Keratinocyte (primary cell): ENCODE measurements at regions not wholly inside any gene's neighbourhood (a gene's known extent, or its start where the extent isn't known, plus 50 kb on each side); places are given as distances from the start of the nearest gene placed in this dataset.

ENCODE experiments used
- DNase-seq: peaks from one replicate; pipeline ENCODE4 v3.0.0-alpha.2; 2011; ENCODE audit warnings: low read depth, missing footprints, low spot score
- FAIRE-seq: peaks from 2 replicates; lab custom pipeline; 2011; peaks lifted over from hg19 to GRCh38; lab: Jason Lieb, UNC
- H2AFZ ChIP-seq: 2 replicates; pipeline ENCODE4 v1.6.0; 2012; ENCODE audit warnings: low read length, control low read depth, inconsistent platforms; ENCODE audit not compliant: control insufficient read depth
- H3K27ac ChIP-seq: 2 replicates; pipeline ENCODE4 v1.5.1; 2011; ENCODE audit warnings: low read length; ENCODE audit not compliant: control insufficient read depth, insufficient read depth
- H3K27me3 ChIP-seq: 3 replicates; pipeline ENCODE4 v1.6.0; 2011; ENCODE audit warnings: low read length; ENCODE audit not compliant: control insufficient read depth, insufficient read depth; ENCODE audit errors: extremely low read depth
- H3K36me3 ChIP-seq, 2 experiments: 2 replicates in 1 of 2; 3 replicates in 1 of 2; pipeline ENCODE4 v1.5.1; 2011; ENCODE audit warnings: low read length in 2 of 2, mild to moderate bottlenecking in 1 of 2; ENCODE audit not compliant: control insufficient read depth in 2 of 2, insufficient read depth in 2 of 2; ENCODE audit errors: extremely low read depth in 1 of 2
- H3K4me1 ChIP-seq: 3 replicates; pipeline ENCODE4 v1.5.1; 2011; ENCODE audit warnings: low read length; ENCODE audit not compliant: control insufficient read depth, insufficient read depth; ENCODE audit errors: extremely low read depth
- H3K4me2 ChIP-seq: 3 replicates; pipeline ENCODE4 v1.6.0; 2011; ENCODE audit warnings: low read depth, low read length; ENCODE audit not compliant: control insufficient read depth, insufficient read depth; ENCODE audit errors: extremely low read depth
- H3K4me3 ChIP-seq, 3 experiments: fragments of 200-600 bp in 1 of 3; sonication (generic) in 1 of 3; 2 replicates in 2 of 3; 3 replicates in 1 of 3; pipeline ENCODE4 v1.5.1; 2011 to 2016; ENCODE audit warnings: low read length in 3 of 3, mild to moderate bottlenecking in 3 of 3, control low read depth in 2 of 3, inconsistent platforms in 1 of 3, low read depth in 1 of 3, mixed read lengths in 1 of 3, mixed run types in 1 of 3, moderate library complexity in 1 of 3; ENCODE audit not compliant: control insufficient read depth in 2 of 3, insufficient read depth in 2 of 3; ENCODE audit errors: extremely low read depth in 1 of 3
- H3K79me2 ChIP-seq: 2 replicates; pipeline ENCODE4 v1.6.0; 2012; ENCODE audit warnings: low read length; ENCODE audit not compliant: control insufficient read depth, insufficient read depth
- H3K9ac ChIP-seq: 3 replicates; pipeline ENCODE4 v1.6.0; 2011; ENCODE audit warnings: low read length; ENCODE audit not compliant: control insufficient read depth, insufficient read depth; ENCODE audit errors: extremely low read depth
- H3K9me1 ChIP-seq: 3 replicates; pipeline ENCODE4 v1.6.0; 2011; ENCODE audit warnings: low read length; ENCODE audit not compliant: control insufficient read depth, insufficient read depth; ENCODE audit errors: extremely low read depth
- H3K9me3 ChIP-seq: 2 replicates; pipeline ENCODE4 v1.5.1; 2012; ENCODE audit warnings: low read depth, low read length; ENCODE audit not compliant: control insufficient read depth
- H4K20me1 ChIP-seq: 3 replicates; pipeline ENCODE4 v1.6.0; 2011; ENCODE audit warnings: low read length; ENCODE audit not compliant: control insufficient read depth, insufficient read depth; ENCODE audit errors: extremely low read depth
- CTCF ChIP-seq, 3 experiments: IDR thresholded peaks in 1 of 3; conservative IDR thresholded peaks in 1 of 3; optimal IDR thresholded peaks in 1 of 3; 2 replicates in 2 of 3; 3 replicates in 1 of 3; pipeline versions ENCODE3 to v1.5.1; 2011; ENCODE audit warnings: low read length in 3 of 3, mild to moderate bottlenecking in 3 of 3, moderate library complexity in 2 of 3, control low read depth in 1 of 3, inconsistent platforms in 1 of 3; ENCODE audit not compliant: insufficient read depth in 2 of 3; ENCODE audit errors: extremely low read depth in 1 of 3
- EZH2 ChIP-seq: IDR thresholded peaks from one replicate; pipeline ENCODE4 v1.6.1; 2012; ENCODE audit warnings: inconsistent platforms, mild to moderate bottlenecking, low read length, moderate library complexity
- dilution Hi-C: fragments of 300-500 bp; cut with MboI; formaldehyde crosslinking; loops from one replicate; pipeline ENCODE4 v1.7.0; 2020; ENCODE audit warnings: low sequenced_read_pairs; ENCODE audit not compliant: extremely low pct_ligation_motif_present

- H4K20me1 ChIP-seq = no peaks in the 10 kb centered on the region
- dilution Hi-C loops = no loop called here
Measured at GRCh38 chr6:97449444-97449966, 166.5 kb upstream of the MMS22L start.

DNA sequence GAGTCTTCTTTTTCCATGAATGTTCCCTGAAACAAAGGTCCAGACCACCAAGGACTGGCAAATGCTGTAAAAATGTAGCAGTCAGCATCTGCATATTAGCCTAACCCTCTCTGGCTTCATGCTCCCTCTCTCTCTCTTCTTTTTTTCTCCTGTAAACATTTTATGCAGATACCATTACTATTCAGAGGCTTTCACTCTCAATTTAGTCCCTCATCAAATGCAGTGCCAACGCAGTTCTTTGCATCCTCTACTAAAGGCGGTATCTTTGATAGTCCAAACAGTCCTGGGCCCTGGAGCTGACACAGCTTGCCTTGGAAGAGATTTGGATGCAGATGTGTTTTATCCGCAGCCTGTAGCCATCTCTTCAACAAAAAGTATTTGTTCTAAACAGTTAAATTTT lies 167.1 kb upstream of the MMS22L start:
- dilution Hi-C loops = no loop called here
- Histone ChIP-seq H3K27me3 (no peaks in the 10 kb centered on the region), H3K9me3 (no peaks in the 10 kb centered on the region), H3K36me3 (no peaks in the 10 kb centered on the region), H3K79me2 (no peaks in the 10 kb centered on the region), H2AFZ (no peak overlapping the region), H3K4me1 (no peaks in the 10 kb centered on the region), H4K20me1 (no peaks in the 10 kb centered on the region), H3K4me2 (no peak overlapping the region), H3K9me1 (no peaks in the 10 kb centered on the region), H3K27ac (no peak overlapping the region), H3K9ac (no peak overlapping the region), H3K4me3 (no peak overlapping the region)
- TF ChIP-seq EZH2 (no peak), CTCF (optimal IDR thresholded peaks at IDR 0.05 in 1 of 3, IDR thresholded peaks at IDR 0.05 in 1 of 3, conservative IDR thresholded peaks at IDR 0.05 in 1 of 3; ENCODE audit: extremely low read depth in 1 of 3, insufficient read depth in 2 of 3, low read length in 3 of 3) (no peak)
- DNase-seq = no peak
- FAIRE-seq = no peak

More at GRCh38 chr6:97449444-97449966, 166.5 kb upstream of the MMS22L start:
- Histone ChIP-seq H3K9ac (no peak overlapping the region), H3K36me3 (no peaks in the 10 kb centered on the region), H3K79me2 (no peaks in the 10 kb centered on the region), H3K9me3 (no peaks in the 10 kb centered on the region), H2AFZ (no peak overlapping the region), H3K4me2 (no peak overlapping the region), H3K4me1 (no peaks in the 10 kb centered on the region), H3K4me3 (no peak overlapping the region), H3K27me3 (no peaks in the 10 kb centered on the region), H3K9me1 (no peaks in the 10 kb centered on the region), H3K27ac (no peak overlapping the region)
- FAIRE-seq (no peak), DNase-seq (no peak)
- TF ChIP-seq EZH2 = no peak
- no peak for TF ChIP-seq CTCF (optimal IDR thresholded peaks at IDR 0.05 in 1 of 3, IDR thresholded peaks at IDR 0.05 in 1 of 3, conservative IDR thresholded peaks at IDR 0.05 in 1 of 3; ENCODE audit: extremely low read depth in 1 of 3, insufficient read depth in 2 of 3, low read length in 3 of 3)
